Heart left ventricle (tissue), 16 donors: ENCODE measurements at regions not wholly inside any gene's neighbourhood (a gene's known extent, or its start where the extent isn't known, plus 50 kb on each side); places are given as distances from the start of the nearest gene placed in this dataset.

ENCODE experiments used
- ATAC-seq, 4 donors: fragments of 200-7000 bp; cut with Tn5 transposase; one replicate each; pipeline ENCODE4 v1.9.1; 2020 to 2022; ENCODE audit warnings: moderate library complexity in 4 of 4, mild to moderate bottlenecking in 3 of 4, moderate number of reproducible peaks in 1 of 4
- DNase-seq, 5 donors: peaks; one replicate each; pipeline ENCODE4 v3.0.0-alpha.2; 2020
- H3K27ac ChIP-seq, 12 donors: fragments of 200-600 bp; sonication (generic) in 4 of 12; one replicate each; pipeline versions ENCODE4 v1.5.0 to v1.8.0; 2016 to 2022; ENCODE audit warnings: mild to moderate bottlenecking in 2 of 12
- H3K27me3 ChIP-seq, 9 donors: fragments of 200-600 bp; sonication (generic) in 2 of 9; one replicate each; pipeline versions ENCODE4 v1.5.1 to v1.8.0; 2016 to 2022; ENCODE audit warnings: mild to moderate bottlenecking in 3 of 9
- H3K36me3 ChIP-seq, 9 donors: fragments of 200-600 bp; sonication (generic) in 2 of 9; one replicate each; pipeline versions ENCODE4 v1.5.0 to v1.8.0; 2018 to 2022; ENCODE audit warnings: mild to moderate bottlenecking in 2 of 9
- H3K4me1 ChIP-seq, 12 donors: fragments of 200-600 bp; sonication (generic) in 4 of 12; one replicate each; pipeline versions ENCODE4 v1.5.0 to v1.8.0; 2016 to 2022; ENCODE audit warnings: mild to moderate bottlenecking in 3 of 12
- H3K4me3 ChIP-seq, 12 donors: fragments of 200-600 bp; sonication (generic) in 4 of 12; one replicate each; pipeline versions ENCODE4 v1.5.0 to v1.8.0; 2017 to 2022; ENCODE audit warnings: mild to moderate bottlenecking in 9 of 12, moderate library complexity in 4 of 12
- H3K9me3 ChIP-seq, 12 donors: fragments of 200-600 bp; sonication (generic) in 4 of 12; one replicate each; pipeline versions ENCODE4 v1.5.0 to v1.8.0; 2016 to 2022; ENCODE audit warnings: mild to moderate bottlenecking in 1 of 12
- POLR2A ChIP-seq, 2 donors: fragments of 450-650 bp; IDR thresholded peaks; one replicate each; pipeline ENCODE4 v1.6.1; 2017; ENCODE audit warnings: antibody characterized with exemption in 2 of 2, mild to moderate bottlenecking in 2 of 2, moderate library complexity in 2 of 2
- WGBS, 4 donors: extraction: QIAGEN DNeasy Blood & Tissue Kit in 2 of 4; methylation state at CpG; one replicate each; pipeline versions ENCODE4 v1.1.5 to v1.1.7; 2013 to 2018; 5-methylcytosine and 5-hydroxymethylcytosine counted together
- intact Hi-C, 10 donors: fragments of 100-400 bp; cut with DNase I; formaldehyde crosslinking; loops; one replicate each; pipeline versions ENCODE4 v1.11.1 to v1.14.2; 2022
- TF ChIP-seq, protein P1 (sequence below), 12 donors: fragments of 200-600 bp; sonication (generic) in 4 of 12; IDR thresholded peaks; one replicate each; pipeline versions ENCODE4 v1.5.0 to v1.8.0; 2018 to 2022; ENCODE audit warnings: antibody characterized with exemption in 12 of 12, mild to moderate bottlenecking in 5 of 12
- donor health status: ischemic (EF 13 %, LVEDD 7.1; RV severe dilation, severe dysfunction).
- donor health status: healthy with polysubstance abuse.
- donor health status: DM: no; HTN: yes; CAD: no.
- donor health status: DM: no; HTN: no; CAD: no.
- donor health status: ischemic (EF 25% LVEDD 6.9; RV normal size, moderate dysfunction).
- donor health status: ischemic (EF 25% LVEDD 5.7; RV mildly dilated, moderate dysfunction).
- donor health status: healthy.
- donor health status: DM: yes; HTN: yes; CAD: no.
- donor health status: ischemic (EF 35%, LVEDD 5.7; RV mildly dilated, moderate dysfunction).
- donor health status: nonischemic (EF 11% LVEDD 7.7; RV severe dilation, severe dysfunction).
- donor health status: DM: yes; HTN: yes; CAD: no.
- donor health status: PGD.
- donor health status: ischemic (EF 29% LVEDD 5.4; RV normal size, mild dysfunction).
- donor health status: nonischemic (EF 23%, LVEDD 6.1; RV moderate dilation, normal function).

DNA sequence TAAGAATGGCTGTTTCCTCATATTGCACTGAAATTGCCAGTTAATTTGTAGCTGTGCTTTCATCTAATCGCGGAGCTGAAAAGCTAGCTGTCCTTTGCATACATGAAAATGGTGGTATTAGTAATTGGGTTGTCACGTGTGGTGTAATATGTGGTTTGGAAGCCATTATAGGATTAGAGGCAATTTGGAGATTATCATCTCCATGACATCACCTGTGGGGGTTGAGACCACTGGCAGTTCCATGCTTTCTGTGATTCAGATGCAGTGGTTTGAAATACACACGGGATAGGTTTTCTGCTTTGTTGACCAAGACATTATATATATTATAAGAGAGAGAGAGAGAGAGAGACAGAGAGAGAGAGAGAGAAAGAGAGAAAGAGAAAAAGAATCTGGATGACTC is 180.8 kb downstream of the RAB11FIP2 start:
- intact Hi-C loops = no loop called here
- 78 to 84% (median 79%) methylated on average over 4 of the region's 4 CpGs for WGBS, 4 donors
- no peaks in the 10 kb centered on the region for H3K36me3 ChIP-seq
- peaks cover 0 to 37% (median 0%) of the 10 kb centered on the region in 9 donors for H3K27me3 ChIP-seq
- no peak overlapping the region for H3K27ac ChIP-seq
- H3K9me3 ChIP-seq = no peaks in the 10 kb centered on the region
- H3K4me3 ChIP-seq = no peak overlapping the region
- TF ChIP-seq POLR2A (IDR thresholded peaks at IDR 0.05) = no peak
- TF ChIP-seq, protein P1, sequence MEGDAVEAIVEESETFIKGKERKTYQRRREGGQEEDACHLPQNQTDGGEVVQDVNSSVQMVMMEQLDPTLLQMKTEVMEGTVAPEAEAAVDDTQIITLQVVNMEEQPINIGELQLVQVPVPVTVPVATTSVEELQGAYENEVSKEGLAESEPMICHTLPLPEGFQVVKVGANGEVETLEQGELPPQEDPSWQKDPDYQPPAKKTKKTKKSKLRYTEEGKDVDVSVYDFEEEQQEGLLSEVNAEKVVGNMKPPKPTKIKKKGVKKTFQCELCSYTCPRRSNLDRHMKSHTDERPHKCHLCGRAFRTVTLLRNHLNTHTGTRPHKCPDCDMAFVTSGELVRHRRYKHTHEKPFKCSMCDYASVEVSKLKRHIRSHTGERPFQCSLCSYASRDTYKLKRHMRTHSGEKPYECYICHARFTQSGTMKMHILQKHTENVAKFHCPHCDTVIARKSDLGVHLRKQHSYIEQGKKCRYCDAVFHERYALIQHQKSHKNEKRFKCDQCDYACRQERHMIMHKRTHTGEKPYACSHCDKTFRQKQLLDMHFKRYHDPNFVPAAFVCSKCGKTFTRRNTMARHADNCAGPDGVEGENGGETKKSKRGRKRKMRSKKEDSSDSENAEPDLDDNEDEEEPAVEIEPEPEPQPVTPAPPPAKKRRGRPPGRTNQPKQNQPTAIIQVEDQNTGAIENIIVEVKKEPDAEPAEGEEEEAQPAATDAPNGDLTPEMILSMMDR (IDR thresholded peaks at IDR 0.05) = no peak
- ATAC-seq = no peak
- DNase-seq = no peak
- no peaks in the 10 kb centered on the region for H3K4me1 ChIP-seq

DNA sequence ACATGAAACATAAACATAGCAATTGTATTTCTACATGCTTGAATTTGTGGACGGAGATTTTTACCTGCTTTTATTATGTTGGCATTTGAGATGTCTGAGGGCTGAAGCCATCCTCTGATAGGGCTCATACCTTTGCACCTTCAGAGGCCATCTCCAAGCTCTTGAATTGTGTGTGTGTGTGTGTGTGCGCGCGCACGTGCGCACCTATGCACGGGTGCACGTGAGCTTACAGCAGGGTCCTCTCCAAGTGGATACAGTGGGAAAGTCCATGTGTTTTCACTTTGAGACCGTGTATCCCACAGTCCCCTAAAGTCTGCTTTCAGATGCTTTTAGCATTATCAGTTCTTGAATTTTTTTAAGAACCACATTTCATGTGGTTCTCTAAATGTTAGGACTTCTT is 178.6 kb downstream of the RAB11FIP2 start:
- Histone ChIP-seq H3K27ac (no peak overlapping the region), H3K9me3 (no peaks in the 10 kb centered on the region), H3K36me3 (no peaks in the 10 kb centered on the region), H3K27me3 (peaks cover 0 to 24% (median 0%) of the 10 kb centered on the region in 9 donors), H3K4me3 (no peak overlapping the region), H3K4me1 (no peaks in the 10 kb centered on the region)
- intact Hi-C loops = no loop called here
- no peak for DNase-seq
- TF ChIP-seq, protein P1 (IDR thresholded peaks at IDR 0.05) = no peak
- no peak for TF ChIP-seq POLR2A (IDR thresholded peaks at IDR 0.05)
- ATAC-seq = no peak
- 77 to 81% (median 79%) methylated on average over 9 of the region's 9 CpGs for whole genome bisulfite sequencing, 4 donors

DNA sequence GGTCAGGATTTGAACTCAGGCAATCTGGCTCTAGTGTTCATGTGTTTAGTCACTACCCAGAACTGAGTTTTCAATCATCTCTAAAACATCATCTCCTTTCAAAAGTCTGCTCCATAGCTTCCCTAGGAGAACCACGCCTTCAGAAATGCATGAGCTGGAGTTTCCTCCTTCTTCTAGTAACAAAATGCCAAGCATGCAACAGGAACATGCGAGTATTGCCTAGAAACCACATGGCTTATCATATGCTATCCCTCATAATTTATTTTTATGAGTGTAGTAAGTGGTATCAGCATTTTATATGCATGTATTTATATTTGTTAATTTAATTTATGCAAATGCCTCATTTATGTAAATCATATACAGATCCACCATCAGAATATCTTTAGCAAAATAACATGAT is 170.9 kb downstream of the RAB11FIP2 start:
- intact Hi-C loops = no loop called here
- ATAC-seq (no peak), DNase-seq (no peak)
- H3K27ac ChIP-seq = no peak overlapping the region
- no peaks in the 10 kb centered on the region for H3K4me1 ChIP-seq
- 72 to 82% (median 74%) methylated on average over 2 of the region's 2 CpGs for WGBS, 4 donors
- H3K27me3 ChIP-seq = peaks cover 0 to 12% (median 0%) of the 10 kb centered on the region in 9 donors
- H3K9me3 ChIP-seq = no peaks in the 10 kb centered on the region
- H3K4me3 ChIP-seq = no peak overlapping the region
- TF ChIP-seq, protein P1 (IDR thresholded peaks at IDR 0.05) = no peak
- no peak for TF ChIP-seq POLR2A (IDR thresholded peaks at IDR 0.05)
- no peaks in the 10 kb centered on the region for H3K36me3 ChIP-seq

DNA sequence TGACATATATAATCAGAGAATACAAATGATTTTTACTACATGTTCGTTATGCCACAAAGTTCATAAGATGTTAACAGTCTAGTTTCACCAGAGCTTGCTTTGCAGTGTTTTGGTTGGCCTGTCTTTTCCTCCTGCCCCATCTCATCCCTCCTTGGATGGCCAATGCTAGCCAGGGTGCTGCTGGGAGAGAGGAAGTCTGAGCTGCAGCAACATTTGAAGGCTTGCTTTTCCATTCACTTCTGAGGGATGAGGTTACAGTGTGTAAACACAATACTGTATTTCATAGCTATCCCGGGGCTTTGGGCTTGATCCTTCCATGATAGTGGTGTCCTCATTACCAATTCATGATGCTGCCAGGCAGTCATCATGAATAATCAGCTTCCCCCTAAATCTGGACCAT is 170.5 kb downstream of the RAB11FIP2 start:
- no peak for DNase-seq
- Histone ChIP-seq H3K4me3 (no peak overlapping the region), H3K27me3 (peaks cover 0 to 12% (median 0%) of the 10 kb centered on the region in 9 donors), H3K36me3 (no peaks in the 10 kb centered on the region), H3K27ac (no peak overlapping the region), H3K4me1 (no peaks in the 10 kb centered on the region), H3K9me3 (no peaks in the 10 kb centered on the region)
- intact Hi-C loops = no loop called here
- WGBS, 4 donors = 63 to 76% (median 73%) methylated on average over 2 of the region's 2 CpGs
- TF ChIP-seq POLR2A (IDR thresholded peaks at IDR 0.05) = no peak
- TF ChIP-seq, protein P1 (IDR thresholded peaks at IDR 0.05) = no peak
- no peak for ATAC-seq
